Erythroblast (primary cell): ENCODE measurements at regions not wholly inside any gene's neighbourhood (a gene's known extent, or its start where the extent isn't known, plus 50 kb on each side); places are given as distances from the start of the nearest gene placed in this dataset.
"Not testable (repeated sequence)": the region's sequence is repeated elsewhere in the genome, so short reads cannot be mapped to it uniquely, and the experiment has no call there.

Experiments
- GATA1 ChIP-seq: IDR thresholded peaks from 2 replicates; pipeline ENCODE4 v1.6.1; 2011; ENCODE audit warnings: low read depth, mild to moderate bottlenecking, control low read depth, low read length, moderate library complexity
- POLR2A ChIP-seq: IDR thresholded peaks from 2 replicates; pipeline ENCODE4 v1.6.1; 2011; ENCODE audit warnings: mild to moderate bottlenecking, low read length

- TF ChIP-seq POLR2A, GATA1: not testable (repeated sequence)
Observed at GRCh38 chr11:33971530-33971929, 79.7 kb upstream of the LMO2 start.
